Skeletal muscle cell (primary cell): ENCODE measurements at regions not wholly inside any gene's neighbourhood (a gene's known extent, or its start where the extent isn't known, plus 50 kb on each side); places are given as distances from the start of the nearest gene placed in this dataset.
A peak's percentile ranks its signal among the peaks of the same experiment; 100 is the strongest.

Experiments
- DNase-seq: peaks from one replicate; pipeline ENCODE4 v3.0.0-alpha.2; 2010; ENCODE audit warnings: low read depth
- H3K4me3 ChIP-seq: 2 replicates; pipeline ENCODE4 v1.5.1; 2011; ENCODE audit warnings: low read depth, mild to moderate bottlenecking, control low read depth, low read length, moderate library complexity

DNA sequence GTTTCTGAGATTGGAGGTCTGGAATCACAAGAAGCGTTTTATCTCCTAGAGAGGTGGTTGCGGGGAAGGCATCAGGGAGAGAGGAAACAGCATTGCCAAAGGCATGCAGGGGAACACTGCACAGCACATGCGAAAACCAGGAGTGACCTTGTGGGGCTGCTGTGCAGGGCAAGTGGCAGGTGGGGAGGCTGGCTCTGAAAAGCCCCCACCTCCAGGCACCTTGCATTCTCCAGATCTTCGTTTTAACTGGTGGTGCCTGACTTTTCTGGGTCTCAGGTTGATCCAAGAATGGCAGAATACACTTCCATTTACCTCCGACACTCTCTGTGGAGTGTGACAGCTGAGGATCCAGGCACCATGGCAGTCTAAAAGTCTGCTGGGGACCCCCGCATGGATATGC lies 209.4 kb upstream of the LEF1 start:
- H3K4me3 ChIP-seq: no peak overlapping the region
- no peak for DNase-seq

- DNase-seq: no peak
- no peak overlapping the region for H3K4me3 ChIP-seq
These were observed 208.3 kb upstream of the LEF1 start for GRCh38 chr4:108377021-108377420.

- no peak for DNase-seq
- no peak overlapping the region for H3K4me3 ChIP-seq
These were observed 206.7 kb upstream of the LEF1 start for GRCh38 chr4:108375434-108375833.

DNA sequence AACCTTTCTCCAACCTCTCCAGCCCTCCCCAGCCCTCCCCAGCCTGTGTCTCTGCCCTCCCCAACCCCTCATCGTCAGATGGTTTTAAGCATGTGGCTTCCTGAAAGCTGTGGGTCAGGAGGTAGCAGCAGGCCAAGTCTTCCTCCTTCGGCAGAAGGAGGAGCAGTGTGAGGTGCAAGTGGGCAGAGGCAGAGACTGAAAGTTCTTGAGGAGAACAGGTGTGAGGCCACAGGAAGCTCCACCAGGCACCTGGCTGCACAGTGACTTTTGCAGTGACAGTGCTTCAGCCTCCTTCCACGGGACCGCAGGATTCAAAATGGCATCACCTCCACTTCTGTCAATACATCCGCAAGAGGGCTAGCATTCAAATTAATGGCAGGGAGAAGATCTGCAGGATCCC lies 203.9 kb upstream of the LEF1 start:
- no peak for DNase-seq

GRCh38 chr4:108371282-108371681 lies 202.6 kb upstream of the LEF1 start:
- no peak for DNase-seq
- H3K4me3 ChIP-seq: no peak overlapping the region

More for the DNA sequence above, 203.9 kb upstream of the LEF1 start:
- no peak overlapping the region for H3K4me3 ChIP-seq

DNA sequence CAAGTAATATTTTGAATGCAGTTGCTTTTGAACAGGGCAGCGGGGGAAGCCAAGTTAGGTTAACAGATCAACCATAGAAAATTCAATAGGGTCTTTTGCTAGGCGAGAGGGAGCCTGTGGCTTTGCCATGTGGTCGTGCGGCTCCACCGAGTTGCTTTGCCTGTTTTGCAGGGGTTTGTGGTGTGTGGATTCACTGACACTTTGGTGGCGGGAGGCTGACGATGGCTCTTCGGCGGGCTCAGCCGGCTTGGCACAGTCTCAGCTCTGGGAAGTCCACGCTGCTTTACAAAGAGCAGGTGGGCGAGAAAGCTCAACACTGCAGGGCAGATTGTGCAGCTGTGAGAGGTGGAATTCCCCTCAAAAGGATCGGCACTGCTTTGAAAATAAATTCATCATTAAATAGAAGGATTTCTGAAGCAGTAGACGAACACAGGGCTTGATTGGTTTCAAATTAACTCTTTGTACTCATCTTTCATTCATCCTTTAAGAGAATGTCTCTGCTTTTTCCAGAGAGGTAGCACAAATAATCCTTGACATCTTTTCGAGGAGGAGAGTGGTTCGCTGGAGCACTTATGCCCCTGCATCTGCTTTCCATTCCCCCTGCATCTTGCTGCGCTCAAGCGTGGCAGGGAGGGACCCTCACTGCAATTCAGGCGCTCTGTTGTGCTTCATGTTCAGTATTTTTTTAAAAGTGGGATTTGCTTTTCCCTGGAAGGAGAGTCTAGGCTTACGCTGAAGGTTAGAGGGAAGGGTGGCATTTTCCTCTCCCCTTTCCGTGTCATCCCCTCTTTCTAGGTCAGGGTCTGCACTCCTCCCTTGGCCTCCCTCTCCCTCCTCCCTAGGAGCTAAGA lies 201.8 kb upstream of the LEF1 start:
- H3K4me3 ChIP-seq: no peak overlapping the region
- no peak for DNase-seq

DNA sequence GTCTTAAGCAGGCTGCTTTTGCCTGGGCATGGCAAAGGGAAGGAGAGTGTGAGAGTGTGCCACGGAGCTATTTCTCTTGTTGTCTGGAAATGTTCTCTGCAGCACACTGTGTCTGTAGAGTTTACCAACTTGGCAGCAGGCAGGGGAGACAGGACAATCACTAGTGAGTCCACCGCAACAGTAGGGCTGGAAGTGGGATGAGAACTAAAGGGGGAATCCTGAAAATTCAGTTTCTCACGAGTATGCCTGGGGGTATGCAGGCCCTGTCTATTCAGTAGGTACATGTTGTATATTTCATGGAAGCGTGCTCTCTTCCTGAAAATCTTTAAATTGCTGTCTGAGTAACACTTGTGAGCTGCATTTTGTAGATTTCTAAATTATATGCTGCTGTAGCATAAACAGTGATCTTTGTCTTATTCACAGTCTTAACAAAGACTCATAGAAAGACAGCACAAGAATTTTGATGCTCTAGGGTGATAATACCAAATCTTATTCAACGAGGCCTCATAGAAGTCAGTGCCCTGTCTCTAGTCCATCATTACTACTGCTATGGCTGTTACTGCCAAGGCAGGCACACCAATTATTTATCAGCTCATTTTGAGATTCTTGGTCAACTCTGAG lies 200.4 kb upstream of the LEF1 start:
- DNase-seq: no peak
- H3K4me3 ChIP-seq: no peak overlapping the region

DNA sequence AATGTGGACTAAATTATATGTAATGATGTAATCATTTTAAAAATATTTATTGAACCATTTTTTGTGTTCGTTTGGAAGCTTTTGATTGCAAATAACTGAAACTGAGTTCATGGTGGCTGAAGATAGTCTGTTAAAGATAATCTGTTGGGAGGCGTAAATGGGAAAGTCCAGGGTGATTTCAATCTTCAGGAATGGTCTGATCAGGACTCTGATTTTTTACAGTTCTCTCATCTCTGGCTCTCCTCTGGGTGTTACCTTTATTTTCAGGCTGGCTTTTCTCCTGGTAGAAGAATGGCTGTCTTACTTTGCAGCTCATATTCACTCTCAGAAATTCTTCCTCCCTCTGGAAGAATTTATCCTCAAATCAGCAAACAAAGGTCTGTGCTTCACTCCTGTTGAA lies 199.0 kb upstream of the LEF1 start:
- no peak for DNase-seq
- H3K4me3 ChIP-seq: no peak overlapping the region

GRCh38 chr4:108366716-108367115 lies 198.0 kb upstream of the LEF1 start:
- no peak overlapping the region for H3K4me3 ChIP-seq
- no peak for DNase-seq

GRCh38 chr4:108365551-108365950 lies 196.8 kb upstream of the LEF1 start:
- no peak overlapping the region for H3K4me3 ChIP-seq
- DNase-seq: no peak

- no peak overlapping the region for H3K4me3 ChIP-seq
- no peak for DNase-seq
These were observed 193.2 kb upstream of the LEF1 start for GRCh38 chr4:108361886-108362285.

DNA sequence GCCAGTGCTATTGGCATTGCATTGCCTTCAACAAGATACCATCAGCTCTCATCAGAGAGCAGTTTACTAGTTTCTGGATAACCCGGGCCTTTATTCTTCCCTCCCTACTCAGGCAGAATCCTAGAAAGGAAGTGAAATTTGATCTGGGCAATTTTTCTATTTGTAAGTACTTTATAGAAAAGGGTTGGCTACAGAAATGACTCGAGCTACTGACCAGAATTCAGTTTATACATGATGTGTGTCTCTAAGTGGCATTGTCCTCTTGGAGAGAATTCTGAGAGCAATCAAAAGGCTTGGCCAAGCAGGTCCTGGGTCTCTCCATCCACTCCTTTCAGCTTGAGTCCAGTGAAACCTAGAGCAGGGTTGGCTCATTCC lies 192.7 kb upstream of the LEF1 start:
- no peak for DNase-seq
- no peak overlapping the region for H3K4me3 ChIP-seq

GRCh38 chr4:108360754-108361445 lies 192.2 kb upstream of the LEF1 start:
- DNase-seq: peak; percentile 58
- H3K4me3 ChIP-seq: no peak overlapping the region

DNA sequence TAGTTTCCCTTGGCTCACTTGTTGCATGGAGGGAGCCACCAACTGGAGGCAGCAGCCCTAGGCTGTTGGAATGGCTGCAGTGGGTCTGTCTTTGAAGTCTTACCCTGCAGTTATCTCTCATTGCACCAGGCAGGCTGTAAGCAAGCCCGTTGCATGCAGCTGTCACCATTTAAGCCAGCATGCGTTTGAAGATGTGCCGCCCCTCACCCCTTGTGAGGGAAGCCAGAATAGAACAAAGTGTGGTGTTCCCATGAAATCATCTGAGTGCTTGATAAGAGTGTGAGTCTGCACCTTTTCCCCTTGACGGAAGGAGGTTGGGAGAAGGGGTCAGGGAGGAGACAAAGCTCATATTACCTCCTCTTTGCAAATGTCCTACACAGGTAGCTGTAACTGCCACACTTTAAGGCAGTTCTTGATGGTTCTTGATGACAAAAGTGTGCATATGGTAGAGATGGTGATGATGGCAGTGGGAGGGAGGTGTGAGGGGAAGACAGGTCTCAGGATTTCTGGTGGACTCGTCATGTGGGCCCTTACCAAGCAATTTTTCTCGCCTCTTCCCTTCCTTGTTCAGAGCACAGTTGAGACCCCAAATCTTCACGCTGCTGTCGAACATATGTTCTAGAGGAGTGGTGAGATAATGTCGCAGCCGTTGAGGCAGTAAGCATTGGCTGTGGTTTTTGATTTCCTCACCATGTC lies 191.4 kb upstream of the LEF1 start:
- peak; percentile 30 for DNase-seq
- no peak overlapping the region for H3K4me3 ChIP-seq

- no peak overlapping the region for H3K4me3 ChIP-seq
- no peak for DNase-seq
These were observed 190.6 kb upstream of the LEF1 start for GRCh38 chr4:108359130-108359985.

DNA sequence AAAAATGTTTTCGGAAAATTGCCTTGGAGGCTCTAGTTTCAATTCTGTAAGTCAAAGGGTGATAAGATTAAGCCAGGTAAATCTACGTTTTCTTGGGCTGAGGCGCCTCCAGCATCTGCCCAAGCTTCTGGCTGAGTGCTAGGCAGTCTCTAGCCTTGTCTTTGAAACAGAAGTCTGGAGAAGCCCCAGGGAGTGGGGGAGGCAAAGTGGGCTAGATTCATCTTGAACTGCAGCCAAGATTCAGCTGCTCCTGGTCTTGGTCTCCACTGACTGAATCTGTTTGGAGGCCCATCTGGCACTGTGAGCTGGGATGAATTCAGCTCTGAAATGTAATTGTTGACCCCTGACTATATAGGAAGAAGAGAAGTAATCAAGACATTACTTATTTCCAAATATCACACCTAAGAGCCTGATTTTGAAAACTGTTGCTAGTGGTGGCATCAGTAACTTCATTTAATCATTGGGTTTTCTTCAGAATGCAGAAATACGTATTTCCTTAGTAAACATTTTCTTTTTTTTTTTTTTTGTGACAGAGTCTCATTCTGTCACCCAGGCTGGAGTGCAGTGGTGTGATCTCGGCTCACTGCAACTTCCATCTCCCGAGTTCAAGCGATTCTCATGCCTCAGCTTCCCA lies 187.3 kb upstream of the LEF1 start:
- no peak for DNase-seq
- H3K4me3 ChIP-seq: no peak overlapping the region

GRCh38 chr4:108355186-108355901 lies 186.6 kb upstream of the LEF1 start:
- no peak overlapping the region for H3K4me3 ChIP-seq
- DNase-seq: no peak

DNA sequence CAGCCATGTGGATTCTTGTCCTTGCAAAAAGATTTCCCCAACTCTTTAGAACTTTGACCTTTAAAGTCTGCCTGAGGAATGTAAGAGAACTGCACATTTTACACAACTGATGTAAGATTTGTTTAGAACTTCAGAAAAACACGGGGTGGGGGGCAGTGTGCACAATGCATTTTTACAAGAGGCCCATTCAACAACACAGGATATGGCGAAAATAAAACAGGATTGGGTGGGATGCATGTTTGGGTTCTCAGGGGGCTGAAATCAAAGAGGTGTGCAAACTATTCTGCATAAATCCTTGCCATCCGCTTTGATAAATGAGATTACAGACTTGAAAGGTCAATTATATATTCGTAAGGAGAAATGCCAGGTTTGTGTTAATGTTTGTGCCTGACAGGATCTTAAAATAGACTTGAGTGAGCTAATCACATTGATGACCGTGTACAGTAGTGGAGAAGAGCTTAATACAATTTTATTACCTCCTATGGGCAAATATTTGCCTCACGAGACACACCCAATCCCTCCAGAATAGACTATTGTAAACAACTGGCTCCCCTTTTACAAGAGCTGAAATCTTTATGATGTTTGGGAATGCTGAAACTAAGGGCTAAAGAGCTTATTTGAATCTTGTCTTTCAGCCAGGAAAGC lies 184.1 kb upstream of the LEF1 start:
- no peak overlapping the region for H3K4me3 ChIP-seq
- DNase-seq: no peak
